ENCODE measurements at regions not wholly inside any gene's neighbourhood (a gene's known extent, or its start where the extent isn't known, plus 50 kb on each side); places are given as distances from the start of the nearest gene placed in this dataset.

GRCh38 chr11:8740129-8740528, 57.5 kb downstream of the RPL27A start (continued):
- TF ChIP-seq ZNF407 (IDR thresholded peaks at IDR 0.05; ENCODE audit: low read depth) (no peak), SAFB2 (IDR thresholded peaks at IDR 0.05; ENCODE audit: borderline replicate concordance, low read depth, low read length, severe bottlenecking) (no peak), CBFB (CRISPR knock-in tag; IDR thresholded peaks at IDR 0.05) (no peak)

Data from K562 (cell line).